Mucosa of gallbladder (tissue), 1 donor: ENCODE measurements at regions not wholly inside any gene's neighbourhood (a gene's known extent, or its start where the extent isn't known, plus 50 kb on each side); places are given as distances from the start of the nearest gene placed in this dataset.

Source experiments
- DNase-seq: peaks from one replicate; pipeline ENCODE4 v3.0.0-alpha.2; 2020; ENCODE audit warnings: low spot score
- donor health status: DM: no; HTN: no; CAD: no.

- DNase-seq: no peak
Measured at GRCh38 chr6:2462831-2463230, 217.4 kb upstream of the GMDS start.

GRCh38 chr6:2460216-2460745 is 214.9 kb upstream of the GMDS start:
- no peak for DNase-seq

GRCh38 chr6:2454180-2454579 is 208.8 kb upstream of the GMDS start:
- no peak for DNase-seq

- peak; percentile 67 for DNase-seq
Measured at GRCh38 chr6:2450546-2450945, 205.1 kb upstream of the GMDS start.

GRCh38 chr6:2449572-2449940 is 204.2 kb upstream of the GMDS start:
- no peak for DNase-seq

- DNase-seq: peak; percentile 49
Measured at GRCh38 chr6:2448826-2449571, 203.6 kb upstream of the GMDS start.

GRCh38 chr6:2447931-2448330 is 202.5 kb upstream of the GMDS start:
- no peak for DNase-seq

GRCh38 chr6:2447318-2447920 is 202.0 kb upstream of the GMDS start:
- DNase-seq: no peak

- DNase-seq: no peak
Measured at GRCh38 chr6:2441601-2442475, 196.4 kb upstream of the GMDS start.

- DNase-seq: no peak
Measured at GRCh38 chr6:2440516-2440915, 195.1 kb upstream of the GMDS start.

- no peak for DNase-seq
Measured at GRCh38 chr6:2439632-2440031, 194.2 kb upstream of the GMDS start.

GRCh38 chr6:2439082-2439481 is 193.7 kb upstream of the GMDS start:
- DNase-seq: no peak

- DNase-seq: no peak
Measured at GRCh38 chr6:2436410-2437154, 191.2 kb upstream of the GMDS start.

- DNase-seq: no peak
Measured at GRCh38 chr6:2435323-2435722, 189.9 kb upstream of the GMDS start.

GRCh38 chr6:2434912-2435311 is 189.5 kb upstream of the GMDS start:
- no peak for DNase-seq

GRCh38 chr6:2434116-2434515 is 188.7 kb upstream of the GMDS start:
- no peak for DNase-seq

- DNase-seq: no peak
Measured at GRCh38 chr6:2433711-2434110, 188.3 kb upstream of the GMDS start.

- DNase-seq: no peak
Measured at GRCh38 chr6:2433266-2433665, 187.9 kb upstream of the GMDS start.

- no peak for DNase-seq
Measured at GRCh38 chr6:2432292-2432691, 186.9 kb upstream of the GMDS start.

- DNase-seq: no peak
Measured at GRCh38 chr6:2430612-2431011, 185.2 kb upstream of the GMDS start.

- no peak for DNase-seq
Measured at GRCh38 chr6:2429460-2429859, 184.1 kb upstream of the GMDS start.

GRCh38 chr6:2429032-2429431 is 183.6 kb upstream of the GMDS start:
- DNase-seq: no peak
